ENCODE measurements at regions not wholly inside any gene's neighbourhood (a gene's known extent, or its start where the extent isn't known, plus 50 kb on each side); places are given as distances from the start of the nearest gene placed in this dataset.
"Not testable (repeated sequence)": the region's sequence is repeated elsewhere in the genome, so short reads cannot be mapped to it uniquely, and the experiment has no call there.

DNA sequence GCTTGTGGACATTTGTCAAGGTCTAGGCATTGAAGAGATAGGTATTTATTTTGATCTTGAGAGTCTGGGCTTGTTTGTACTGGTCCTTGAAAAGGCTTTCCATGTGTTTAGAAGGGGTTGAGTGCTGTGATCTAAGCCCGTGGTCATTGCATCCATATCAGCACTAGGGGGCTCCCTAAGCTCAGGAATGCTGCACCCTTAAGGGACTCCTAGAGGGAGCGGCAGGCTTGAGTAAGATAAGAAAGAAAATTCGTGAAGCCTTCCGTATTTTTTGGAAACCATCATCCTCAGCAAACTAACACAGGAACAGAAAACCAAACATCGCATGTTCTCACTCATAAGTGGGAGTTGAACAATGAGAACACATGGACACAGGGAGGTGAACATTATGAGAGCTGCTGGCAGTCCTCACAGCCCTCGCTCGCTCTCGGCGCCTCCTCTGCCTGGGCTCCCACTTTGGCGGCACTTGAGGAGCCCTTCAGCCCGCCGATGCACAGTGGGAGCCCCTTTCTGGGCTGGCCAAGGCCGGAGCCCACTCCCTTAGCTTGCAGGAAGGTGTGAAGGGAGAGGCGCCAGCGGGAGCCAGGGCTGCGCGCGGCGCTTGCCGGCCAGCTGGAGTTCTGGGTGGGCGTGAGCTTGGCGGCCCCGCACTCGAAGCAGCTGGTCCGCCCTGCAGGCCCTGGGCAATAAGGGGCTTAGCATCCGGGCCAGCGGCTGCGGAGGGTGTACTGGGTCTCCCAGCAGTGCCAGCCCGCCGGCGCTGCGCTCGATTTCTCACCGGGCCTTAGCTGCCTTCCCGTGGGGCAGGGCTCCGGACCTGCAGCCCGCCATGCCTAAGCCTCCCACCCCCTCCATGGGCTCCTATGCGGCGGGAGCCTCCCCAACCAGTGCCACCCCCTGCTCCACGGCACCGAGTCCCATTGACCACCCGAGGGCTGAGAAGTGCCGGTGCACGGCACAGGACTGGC, 201.2 kb upstream of the PCDH18 start:
- DNase-seq: not testable (repeated sequence)

DNA sequence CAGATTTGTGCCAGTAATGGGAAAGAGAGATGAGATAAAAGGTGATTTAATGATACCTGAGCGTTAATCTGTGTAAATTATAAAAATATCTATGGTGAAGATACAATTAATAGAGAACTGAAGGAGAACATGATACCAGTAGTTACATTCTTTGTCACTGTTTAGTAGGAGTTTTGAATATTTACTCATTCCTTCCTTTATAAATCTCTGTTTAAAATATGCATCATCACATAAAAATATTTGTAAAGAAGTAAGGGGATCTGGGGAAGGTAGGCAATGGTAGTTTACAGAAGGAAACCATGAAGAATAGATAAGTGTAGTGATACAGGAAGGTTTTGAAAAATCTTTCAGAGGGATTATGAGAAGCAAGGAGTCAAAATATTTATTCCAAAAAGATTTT, 190.6 kb upstream of the PCDH18 start:
- DNase-seq: no peak

DNA sequence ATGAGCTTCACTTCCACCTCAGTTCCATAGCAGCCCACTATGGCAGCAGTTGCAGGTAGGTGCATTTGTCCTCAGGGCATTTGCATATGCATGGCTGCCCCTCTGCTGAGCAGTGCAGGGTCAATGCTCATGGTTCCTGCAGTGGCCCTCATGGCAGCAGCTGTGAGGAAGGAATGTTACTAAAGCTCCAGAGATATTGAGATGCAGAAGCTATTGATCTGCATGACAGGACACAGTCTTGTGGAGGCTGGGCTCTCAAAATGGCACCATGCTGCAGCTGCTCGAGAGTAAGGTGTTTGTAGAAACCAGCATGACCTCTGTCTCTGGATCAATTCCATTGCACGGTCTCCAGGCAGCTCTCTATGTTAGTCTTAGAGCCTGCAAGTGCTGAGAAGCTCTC, 179.2 kb upstream of the PCDH18 start:
- DNase-seq: no peak

- DNase-seq: no peak
These were observed 175.3 kb upstream of the PCDH18 start for GRCh38 chr4:137707626-137708025.

DNA sequence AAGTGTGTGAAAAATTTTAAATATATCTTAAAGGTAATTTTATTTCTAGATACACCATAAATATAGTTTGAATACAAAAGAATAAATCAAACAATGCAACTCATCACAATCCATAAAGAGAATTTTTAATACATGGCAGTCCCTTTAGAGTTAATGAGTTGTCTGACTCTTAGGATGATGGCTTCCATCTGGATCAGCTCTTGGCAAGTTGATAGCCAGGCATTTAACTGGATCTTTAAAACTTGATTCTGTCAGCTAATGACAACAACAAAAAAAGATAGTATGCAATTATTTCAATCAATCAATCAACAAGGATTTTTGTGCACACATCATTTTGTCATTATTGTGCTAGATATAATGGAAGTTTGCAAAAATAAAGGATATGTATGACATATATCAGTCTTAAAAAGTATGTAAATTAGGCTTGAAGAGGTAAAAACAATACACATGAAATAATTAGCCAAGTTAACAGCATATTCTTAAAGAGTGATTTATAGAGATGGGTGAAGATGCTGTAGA, 174.9 kb upstream of the PCDH18 start:
- DNase-seq: no peak

GRCh38 chr4:137705171-137705783, 173.0 kb upstream of the PCDH18 start:
- DNase-seq: no peak

- DNase-seq: no peak
These were observed 170.9 kb upstream of the PCDH18 start for GRCh38 chr4:137703195-137703594.

- DNase-seq: no peak
These were observed 170.2 kb upstream of the PCDH18 start for GRCh38 chr4:137702512-137702911.

DNA sequence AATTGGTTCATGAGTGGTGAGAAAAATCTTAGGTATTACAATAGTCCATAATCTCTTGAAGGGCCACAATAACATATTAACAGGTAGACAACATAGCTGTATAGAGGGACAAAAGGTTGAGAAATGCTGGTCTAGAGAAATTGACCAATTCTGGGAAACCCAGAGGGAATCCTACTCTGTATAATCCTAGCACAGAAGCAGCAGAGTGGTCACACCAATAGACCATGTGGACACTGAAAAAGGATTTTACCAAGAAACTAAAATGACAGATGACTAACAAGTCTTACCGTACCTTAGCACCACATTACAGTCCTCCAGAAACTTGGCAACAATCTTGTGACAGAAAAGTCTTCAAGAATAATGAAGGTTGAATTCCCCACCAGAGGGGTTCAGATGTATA, 169.1 kb upstream of the PCDH18 start:
- no peak for DNase-seq

DNA sequence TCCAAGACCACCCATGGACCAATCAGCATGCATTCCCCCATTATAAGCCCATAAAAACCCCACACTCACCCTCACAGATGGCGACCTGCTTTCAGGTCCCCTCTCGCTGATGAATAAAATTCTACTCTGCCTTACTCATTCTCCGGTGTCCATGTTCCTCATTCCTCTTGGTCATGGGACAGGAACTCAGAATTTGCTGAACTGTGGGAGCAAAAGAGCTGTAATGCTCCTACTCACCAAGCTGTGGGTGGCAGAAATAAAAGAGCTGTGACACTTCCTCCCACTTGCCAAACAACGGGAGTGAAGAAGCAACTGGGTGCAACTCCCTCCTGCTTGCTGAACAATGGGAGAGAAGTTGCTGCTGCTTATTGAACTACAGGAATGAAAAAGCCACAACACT, 168.5 kb upstream of the PCDH18 start:
- DNase-seq: no peak

- no peak for DNase-seq
These were observed 167.8 kb upstream of the PCDH18 start for GRCh38 chr4:137700072-137700471.

GRCh38 chr4:137694138-137694537, 161.8 kb upstream of the PCDH18 start:
- no peak for DNase-seq

DNA sequence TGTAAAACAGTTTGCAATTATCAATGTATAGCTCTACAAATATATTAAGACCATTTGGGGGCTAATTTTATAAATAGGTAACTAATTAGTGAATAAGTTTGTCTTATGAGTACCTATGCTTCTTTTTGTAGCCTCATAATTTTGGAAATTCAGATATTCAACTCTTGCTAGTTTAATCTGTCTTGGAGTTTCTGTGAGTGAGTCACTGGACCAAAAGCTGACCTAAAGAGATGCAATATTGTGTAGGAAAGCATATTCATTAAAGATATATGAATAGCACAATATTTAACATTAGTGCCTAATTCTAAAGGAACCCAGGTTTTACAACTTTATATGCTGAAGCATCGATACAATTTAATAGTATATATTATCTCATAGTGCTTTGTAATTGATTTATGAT, 161.3 kb upstream of the PCDH18 start:
- DNase-seq: no peak

- no peak for DNase-seq
These were observed 159.9 kb upstream of the PCDH18 start for GRCh38 chr4:137692205-137692604.

- no peak for DNase-seq
These were observed 156.4 kb upstream of the PCDH18 start for GRCh38 chr4:137688651-137689050.

GRCh38 chr4:137685357-137685756, 153.1 kb upstream of the PCDH18 start:
- no peak for DNase-seq

GRCh38 chr4:137681081-137681480, 148.8 kb upstream of the PCDH18 start:
- DNase-seq: no peak

DNA sequence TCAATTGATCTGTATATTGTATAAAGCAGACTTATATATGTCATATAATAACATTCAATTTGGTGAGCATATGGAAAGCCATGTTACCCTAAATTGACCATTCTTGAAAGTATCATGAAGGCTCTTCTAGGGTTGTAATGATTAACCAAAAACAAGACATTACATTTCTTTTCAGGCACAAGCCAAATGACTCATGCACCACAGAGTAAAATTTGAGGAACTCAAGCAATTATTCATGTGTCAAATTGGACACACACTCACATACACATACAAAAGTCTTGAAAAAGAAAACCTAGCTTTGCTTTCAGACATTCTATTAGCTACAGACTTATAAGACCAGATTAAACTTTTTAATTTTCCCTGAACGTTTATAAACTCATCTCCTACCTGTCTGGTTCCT, 146.5 kb upstream of the PCDH18 start:
- no peak for DNase-seq

DNA sequence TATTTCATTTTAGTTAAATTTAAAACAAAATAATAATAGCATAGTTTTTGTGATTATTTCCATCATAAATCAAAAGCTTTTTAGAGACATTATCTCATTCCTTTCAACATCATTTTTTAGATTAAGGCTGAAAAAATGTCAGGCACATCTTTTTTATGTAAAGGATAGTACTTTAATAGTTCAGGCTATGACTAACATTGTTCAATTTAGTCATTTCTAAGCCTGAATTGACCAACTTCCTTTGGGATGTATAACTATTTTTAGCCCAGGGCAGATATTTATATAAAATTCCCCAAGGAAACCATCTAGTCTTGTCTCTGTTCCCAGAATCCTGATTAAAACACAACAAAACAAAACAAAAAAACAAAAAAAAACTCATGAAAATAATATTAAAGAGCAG, 145.6 kb upstream of the PCDH18 start:
- DNase-seq: no peak

DNA sequence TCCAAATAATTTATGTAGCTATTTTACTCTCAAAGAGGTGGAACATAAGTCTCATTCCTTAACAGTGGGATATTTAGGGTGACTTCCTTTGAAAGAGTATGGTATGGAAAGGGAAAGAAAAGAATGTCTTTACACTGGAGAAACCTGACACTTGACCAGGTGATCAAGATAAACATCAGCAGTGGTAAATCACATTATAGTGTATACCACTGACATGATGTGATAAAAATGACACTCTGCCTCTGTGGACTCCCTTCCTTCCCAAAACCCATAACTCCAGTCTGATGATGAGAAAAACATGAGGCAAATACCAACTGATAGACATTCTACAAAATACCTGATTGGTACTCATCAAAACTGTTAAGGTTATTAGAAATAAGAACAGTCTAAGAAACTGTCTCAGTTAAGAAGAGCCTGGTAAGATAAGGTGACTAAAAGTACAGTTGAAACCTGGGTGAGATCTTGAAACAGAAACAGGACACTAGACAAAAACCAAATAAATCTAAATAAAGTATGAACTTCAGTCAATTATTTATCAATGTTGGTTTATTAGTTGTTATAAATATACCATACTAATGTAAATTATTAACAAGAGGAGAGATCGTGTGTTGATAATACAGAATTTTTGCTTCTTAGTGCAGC, 144.2 kb upstream of the PCDH18 start:
- no peak for DNase-seq

GRCh38 chr4:137674066-137674465, 141.8 kb upstream of the PCDH18 start:
- DNase-seq: no peak

DNA sequence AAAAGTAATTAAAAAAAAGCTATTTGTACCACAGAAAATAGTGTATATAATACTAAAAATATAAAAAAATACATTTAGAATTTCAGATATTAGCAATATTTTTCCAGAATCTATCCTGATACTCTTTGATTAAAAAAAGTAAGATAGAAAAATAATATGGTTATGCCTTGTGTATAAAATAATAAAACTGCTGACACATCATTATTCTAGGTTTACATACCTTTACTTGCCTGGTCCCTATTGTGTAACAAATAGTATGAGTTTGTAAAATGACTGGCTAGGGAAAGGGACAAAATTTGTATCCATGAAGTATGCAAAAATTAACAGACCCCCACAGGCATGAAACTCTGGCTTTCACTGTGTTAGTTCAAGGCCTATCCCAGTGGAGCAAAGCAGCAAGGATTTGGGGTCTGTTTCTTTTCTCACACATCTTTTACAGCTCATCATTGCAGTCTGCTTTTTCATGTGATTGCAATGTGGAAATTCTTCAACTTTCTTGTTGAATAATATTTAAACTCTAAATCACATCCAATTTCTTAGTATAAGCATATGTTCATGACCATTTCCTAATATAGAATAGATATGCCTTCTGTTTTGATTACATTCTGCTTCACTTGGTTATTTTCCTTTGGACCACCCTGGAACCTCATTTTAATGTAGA, 136.7 kb upstream of the PCDH18 start:
- no peak for DNase-seq

DNA sequence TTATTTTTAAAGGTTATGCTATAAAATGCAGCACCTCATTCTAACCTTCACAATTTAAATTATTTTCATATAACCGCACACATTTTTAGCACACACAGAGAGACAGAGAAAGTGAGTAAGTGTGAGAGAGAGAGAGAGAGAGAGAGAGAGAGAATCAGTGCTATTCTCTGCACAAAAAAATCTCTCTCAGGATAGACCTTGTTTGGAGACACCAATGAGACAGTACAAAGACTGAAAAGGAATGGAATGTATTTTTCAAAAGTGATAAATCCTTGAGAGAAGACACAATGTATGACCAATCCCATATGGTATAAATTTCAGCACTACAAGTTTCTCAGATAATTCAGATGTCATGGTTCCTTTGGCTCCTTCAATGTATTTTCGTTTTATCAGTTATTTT, 132.1 kb upstream of the PCDH18 start:
- no peak for DNase-seq

All from activated T-cell treated with anti-CD3 and anti-CD28 coated beads, Interleukin-2, amount 50 U/mL, for 48 hours (primary cell).